Tibial nerve (tissue), 4 donors: ENCODE measurements at regions not wholly inside any gene's neighbourhood (a gene's known extent, or its start where the extent isn't known, plus 50 kb on each side); places are given as distances from the start of the nearest gene placed in this dataset.

Experiments
- EP300 ChIP-seq, 2 donors: sonication (generic); formaldehyde crosslinking; IDR thresholded peaks; one replicate each; pipeline ENCODE4 v1.6.1; 2017; ENCODE audit warnings: antibody characterized with exemption in 2 of 2, mild to moderate bottlenecking in 1 of 2
- TF ChIP-seq, protein P1 (sequence below), 5 experiments: fragments of 200-600 bp in 3 of 5; fragments of 450-650 bp in 2 of 5; sonication (generic) in 3 of 5; IDR thresholded peaks; one replicate each; pipeline ENCODE4 v1.5.1; 2016 to 2019; ENCODE audit warnings: antibody characterized with exemption in 5 of 5, mild to moderate bottlenecking in 3 of 5, moderate library complexity in 2 of 5

DNA sequence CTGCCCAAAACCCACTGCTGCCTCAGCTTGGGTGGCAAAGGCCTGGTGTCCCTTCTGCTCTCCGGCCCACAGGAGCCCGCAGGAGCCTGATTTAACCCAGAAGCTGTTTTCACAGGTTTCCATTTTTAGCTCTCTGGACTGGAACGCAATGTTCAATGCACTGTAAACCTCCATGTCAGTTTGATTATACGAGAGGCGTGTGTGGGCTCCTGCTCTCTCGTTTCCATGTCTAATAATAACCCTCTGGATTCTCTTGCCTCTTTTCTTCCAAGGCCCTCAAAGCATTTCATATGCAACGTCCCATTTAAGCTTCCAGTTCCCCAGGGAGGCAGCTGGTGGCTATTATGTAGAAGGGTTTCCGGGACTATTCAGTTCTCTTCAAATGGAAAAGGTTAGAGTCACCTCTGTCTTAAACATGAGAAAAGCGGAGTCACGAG lies 161.1 kb downstream of the SUDS3 start:
- TF ChIP-seq, protein P1, sequence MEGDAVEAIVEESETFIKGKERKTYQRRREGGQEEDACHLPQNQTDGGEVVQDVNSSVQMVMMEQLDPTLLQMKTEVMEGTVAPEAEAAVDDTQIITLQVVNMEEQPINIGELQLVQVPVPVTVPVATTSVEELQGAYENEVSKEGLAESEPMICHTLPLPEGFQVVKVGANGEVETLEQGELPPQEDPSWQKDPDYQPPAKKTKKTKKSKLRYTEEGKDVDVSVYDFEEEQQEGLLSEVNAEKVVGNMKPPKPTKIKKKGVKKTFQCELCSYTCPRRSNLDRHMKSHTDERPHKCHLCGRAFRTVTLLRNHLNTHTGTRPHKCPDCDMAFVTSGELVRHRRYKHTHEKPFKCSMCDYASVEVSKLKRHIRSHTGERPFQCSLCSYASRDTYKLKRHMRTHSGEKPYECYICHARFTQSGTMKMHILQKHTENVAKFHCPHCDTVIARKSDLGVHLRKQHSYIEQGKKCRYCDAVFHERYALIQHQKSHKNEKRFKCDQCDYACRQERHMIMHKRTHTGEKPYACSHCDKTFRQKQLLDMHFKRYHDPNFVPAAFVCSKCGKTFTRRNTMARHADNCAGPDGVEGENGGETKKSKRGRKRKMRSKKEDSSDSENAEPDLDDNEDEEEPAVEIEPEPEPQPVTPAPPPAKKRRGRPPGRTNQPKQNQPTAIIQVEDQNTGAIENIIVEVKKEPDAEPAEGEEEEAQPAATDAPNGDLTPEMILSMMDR (IDR thresholded peaks at IDR 0.05): no peak
- no peak for TF ChIP-seq EP300 (IDR thresholded peaks at IDR 0.05)
